PC-3 (cell line): ENCODE measurements at regions not wholly inside any gene's neighbourhood (a gene's known extent, or its start where the extent isn't known, plus 50 kb on each side); places are given as distances from the start of the nearest gene placed in this dataset.

Experiments used
- EZH2 ChIP-seq: fragments of 300-600 bp; sonication (generic); IDR thresholded peaks from one replicate; pipeline ENCODE4 v1.6.1; 2017; ENCODE audit warnings: antibody characterized with exemption, mild to moderate bottlenecking, low read length; ENCODE audit not compliant: unreplicated experiment
- EZH2phosphoT487 ChIP-seq: fragments of 300-600 bp; sonication (generic); IDR thresholded peaks from 2 replicates; pipeline ENCODE4 v1.6.1; 2018; ENCODE audit warnings: mild to moderate bottlenecking, antibody characterized with exemption, low read length, borderline replicate concordance
- TF ChIP-seq, protein P1 (sequence below): fragments of 300-600 bp; sonication (generic); conservative IDR thresholded peaks from 2 replicates; pipeline ENCODE4 v1.5.1; 2017; ENCODE audit warnings: antibody characterized with exemption, low read depth, mild to moderate bottlenecking, low read length

DNA sequence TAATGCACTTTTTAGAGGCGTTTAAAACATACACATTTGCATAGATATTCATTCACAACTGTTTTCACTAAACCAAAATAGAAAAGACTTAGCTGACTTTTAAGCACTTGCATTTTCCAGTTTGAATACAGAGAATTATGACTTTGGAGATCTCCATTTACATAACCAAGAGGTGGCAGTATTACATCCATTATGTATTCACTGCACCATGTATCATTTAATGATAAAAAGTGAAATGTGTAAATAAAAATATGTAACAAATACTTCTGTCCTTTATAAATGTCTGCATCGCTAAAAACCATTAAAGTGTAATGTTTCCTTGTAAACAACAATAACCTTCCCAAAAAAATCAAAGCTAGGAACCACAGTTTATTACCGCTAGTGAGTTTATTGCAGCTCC, 413.2 kb downstream of the FGF13 start:
- TF ChIP-seq, protein P1, sequence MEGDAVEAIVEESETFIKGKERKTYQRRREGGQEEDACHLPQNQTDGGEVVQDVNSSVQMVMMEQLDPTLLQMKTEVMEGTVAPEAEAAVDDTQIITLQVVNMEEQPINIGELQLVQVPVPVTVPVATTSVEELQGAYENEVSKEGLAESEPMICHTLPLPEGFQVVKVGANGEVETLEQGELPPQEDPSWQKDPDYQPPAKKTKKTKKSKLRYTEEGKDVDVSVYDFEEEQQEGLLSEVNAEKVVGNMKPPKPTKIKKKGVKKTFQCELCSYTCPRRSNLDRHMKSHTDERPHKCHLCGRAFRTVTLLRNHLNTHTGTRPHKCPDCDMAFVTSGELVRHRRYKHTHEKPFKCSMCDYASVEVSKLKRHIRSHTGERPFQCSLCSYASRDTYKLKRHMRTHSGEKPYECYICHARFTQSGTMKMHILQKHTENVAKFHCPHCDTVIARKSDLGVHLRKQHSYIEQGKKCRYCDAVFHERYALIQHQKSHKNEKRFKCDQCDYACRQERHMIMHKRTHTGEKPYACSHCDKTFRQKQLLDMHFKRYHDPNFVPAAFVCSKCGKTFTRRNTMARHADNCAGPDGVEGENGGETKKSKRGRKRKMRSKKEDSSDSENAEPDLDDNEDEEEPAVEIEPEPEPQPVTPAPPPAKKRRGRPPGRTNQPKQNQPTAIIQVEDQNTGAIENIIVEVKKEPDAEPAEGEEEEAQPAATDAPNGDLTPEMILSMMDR = no peak; the same call in 1 of the 2 replicates
- TF ChIP-seq EZH2 = no peak
- no peak for TF ChIP-seq EZH2phosphoT487
